ENCODE measurements at regions not wholly inside any gene's neighbourhood (a gene's known extent, or its start where the extent isn't known, plus 50 kb on each side); places are given as distances from the start of the nearest gene placed in this dataset.

DNA sequence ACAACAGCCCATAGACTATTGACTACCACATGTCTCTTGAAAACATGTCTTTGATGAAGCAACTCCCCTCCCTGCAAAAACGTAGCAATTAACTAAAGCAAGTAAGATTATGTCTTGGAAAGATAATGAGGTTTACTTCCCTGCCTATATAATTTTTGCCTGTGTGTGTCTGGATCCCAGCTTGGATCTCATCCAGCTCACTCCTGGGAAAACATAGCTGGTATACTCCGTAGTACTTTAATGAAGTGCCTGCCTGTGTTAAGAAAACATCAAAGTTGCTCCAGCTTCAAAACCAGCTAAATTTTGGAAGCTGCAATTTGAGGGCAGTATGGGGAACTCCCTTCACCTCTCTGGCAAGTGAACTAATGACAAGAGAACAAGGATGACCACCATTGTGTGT lies 182.6 kb upstream of the C9orf72 start:
- no peak for DNase-seq

DNA sequence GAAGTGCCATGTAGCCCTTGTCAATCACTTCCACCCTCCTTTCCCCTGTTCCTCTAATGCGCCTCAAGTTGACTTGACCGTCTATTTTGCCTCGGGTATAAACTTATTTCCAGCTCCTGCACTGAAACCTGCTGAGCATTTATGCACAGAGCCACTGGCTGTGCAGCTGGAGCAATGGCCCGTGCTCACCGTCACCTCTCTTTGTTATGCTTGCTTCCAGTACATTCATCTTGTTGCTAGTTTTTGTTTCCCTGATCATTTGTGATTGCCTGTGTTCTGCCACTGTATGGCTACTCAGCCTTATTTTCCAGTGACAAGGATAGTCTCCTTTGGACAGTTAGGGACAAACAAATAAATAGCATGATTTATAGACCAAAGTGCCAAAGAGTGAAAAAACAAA lies 183.1 kb upstream of the C9orf72 start:
- no peak for DNase-seq

DNA sequence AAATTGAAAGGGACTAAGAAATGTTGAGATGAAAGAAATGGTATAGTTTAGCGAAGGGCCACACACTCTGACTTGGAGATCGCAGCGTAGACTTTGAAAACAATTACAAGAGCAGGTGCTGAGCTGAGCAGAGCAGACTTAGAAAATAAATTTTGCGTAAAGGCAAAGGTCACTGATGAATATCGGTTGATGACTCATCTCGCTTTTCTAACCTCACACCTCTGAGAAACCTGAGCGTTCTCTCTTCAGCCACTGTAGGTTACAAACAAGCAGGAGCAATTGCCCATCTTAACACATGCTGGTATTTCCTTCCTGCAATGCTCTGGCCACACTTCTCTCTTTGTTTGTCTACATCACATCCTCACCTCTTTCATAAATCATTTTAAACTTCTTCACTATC lies 190.6 kb upstream of the C9orf72 start:
- no peak for DNase-seq

DNA sequence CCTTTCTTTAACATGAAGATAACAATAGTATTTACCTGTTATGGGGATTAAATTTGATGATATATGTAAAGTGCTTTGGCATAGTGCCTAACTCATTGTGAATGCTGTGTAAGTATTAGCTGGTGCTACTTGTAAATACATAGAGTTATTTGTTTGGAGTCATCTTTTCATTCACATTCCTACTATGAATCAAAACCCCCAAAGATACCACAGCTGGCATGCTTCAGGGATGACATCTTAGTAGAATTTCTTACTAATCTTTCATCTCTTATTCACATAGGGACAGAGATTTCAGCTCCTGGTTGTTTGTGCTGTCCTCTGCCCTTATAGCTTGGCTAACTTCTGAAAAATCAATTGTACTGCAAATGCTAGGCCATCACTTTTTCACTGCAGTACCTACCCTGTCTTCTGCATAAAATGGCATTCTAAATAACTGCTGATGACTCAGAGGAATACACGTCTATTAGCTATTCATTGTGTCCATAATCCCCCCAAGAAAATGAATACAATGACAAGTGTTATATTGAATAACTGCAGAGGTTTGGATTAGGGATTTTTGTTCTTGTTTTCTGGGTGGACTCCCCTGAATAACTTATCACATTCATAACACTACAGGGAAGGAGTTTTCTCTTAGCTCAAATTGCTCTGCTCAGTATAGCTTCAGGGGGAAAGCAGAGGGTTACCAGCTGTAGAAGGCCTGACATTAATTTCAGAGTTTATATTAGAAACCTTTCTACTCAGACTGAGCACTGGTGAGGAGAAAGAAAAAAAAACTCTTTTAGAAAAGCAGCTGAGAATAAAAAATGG lies 192.2 kb upstream of the C9orf72 start:
- no peak for DNase-seq

DNA sequence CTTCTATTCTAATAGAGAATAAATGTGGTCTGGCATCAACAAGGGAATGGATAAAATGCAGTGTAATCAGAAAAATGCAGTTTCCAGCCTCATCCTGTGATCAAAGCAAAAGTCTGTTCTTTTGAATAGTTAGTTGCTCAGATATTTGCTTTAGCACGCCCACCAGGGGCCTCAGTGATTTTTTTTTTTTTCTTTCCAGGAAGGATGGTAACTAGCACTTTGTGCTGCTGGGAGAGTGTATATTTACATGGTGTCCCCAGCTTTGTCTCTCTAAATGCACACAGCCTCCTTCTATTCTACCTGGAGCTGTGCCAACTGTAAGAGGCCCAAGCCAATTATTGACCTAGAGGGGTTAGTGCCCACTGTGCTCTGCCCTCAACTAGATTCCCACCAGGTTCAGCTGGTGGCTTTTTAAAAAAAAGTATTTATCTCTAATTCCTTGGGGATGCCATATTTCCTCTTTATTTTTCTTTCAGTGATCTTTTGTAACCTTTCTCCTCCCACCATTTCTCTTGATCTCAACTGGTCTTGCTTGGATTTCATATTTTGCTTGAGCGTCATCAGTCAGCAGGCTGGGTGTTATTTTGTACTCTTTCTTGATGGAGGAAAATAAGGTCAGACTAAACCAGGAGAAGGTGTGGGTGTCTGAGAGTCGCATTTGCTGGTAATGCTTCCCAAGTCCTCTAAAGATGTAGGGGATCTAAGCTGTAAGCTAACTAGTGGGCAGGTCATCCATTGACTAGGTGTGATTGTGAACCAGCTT lies 193.0 kb upstream of the C9orf72 start:
- DNase-seq = no peak

DNA sequence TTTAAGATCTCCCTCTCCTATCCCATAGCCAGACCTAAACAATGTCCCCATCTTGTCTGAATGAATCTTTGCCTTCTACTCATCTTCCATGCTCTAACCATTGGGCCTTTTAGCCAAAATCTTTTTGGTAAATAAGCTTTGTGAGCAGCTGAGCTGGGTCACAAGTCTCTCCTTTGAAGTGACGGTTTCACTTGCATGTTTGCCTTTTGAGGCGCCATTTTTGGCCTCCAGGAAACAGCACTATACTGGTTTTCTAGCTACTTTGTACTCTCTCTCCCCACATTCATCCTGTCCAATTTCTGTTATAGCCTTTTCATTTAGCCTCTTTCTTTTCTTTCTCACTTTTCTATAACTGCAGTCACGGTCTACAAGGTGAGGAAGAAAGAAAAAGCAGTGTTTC lies 195.5 kb upstream of the C9orf72 start:
- DNase-seq = no peak

DNA sequence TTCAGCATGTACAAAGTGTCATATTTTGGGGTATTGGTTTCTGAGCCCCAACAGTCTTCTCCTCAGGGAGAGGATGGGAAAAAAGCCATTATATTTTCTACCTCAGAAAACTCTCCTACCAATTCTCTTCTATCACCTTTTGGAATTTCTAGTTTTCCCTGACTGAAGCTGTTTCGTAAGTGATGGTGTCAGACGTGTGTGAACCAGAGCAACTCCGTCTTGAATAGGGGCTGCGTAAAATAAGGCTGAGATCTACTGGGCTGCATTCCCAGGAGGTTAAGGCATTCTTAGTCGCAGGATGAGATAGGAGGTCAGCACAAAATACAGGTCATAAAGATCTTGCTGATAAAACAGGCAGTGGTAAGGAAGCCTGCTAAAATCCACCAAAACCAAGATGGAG lies 197.3 kb upstream of the C9orf72 start:
- no peak for DNase-seq

DNA sequence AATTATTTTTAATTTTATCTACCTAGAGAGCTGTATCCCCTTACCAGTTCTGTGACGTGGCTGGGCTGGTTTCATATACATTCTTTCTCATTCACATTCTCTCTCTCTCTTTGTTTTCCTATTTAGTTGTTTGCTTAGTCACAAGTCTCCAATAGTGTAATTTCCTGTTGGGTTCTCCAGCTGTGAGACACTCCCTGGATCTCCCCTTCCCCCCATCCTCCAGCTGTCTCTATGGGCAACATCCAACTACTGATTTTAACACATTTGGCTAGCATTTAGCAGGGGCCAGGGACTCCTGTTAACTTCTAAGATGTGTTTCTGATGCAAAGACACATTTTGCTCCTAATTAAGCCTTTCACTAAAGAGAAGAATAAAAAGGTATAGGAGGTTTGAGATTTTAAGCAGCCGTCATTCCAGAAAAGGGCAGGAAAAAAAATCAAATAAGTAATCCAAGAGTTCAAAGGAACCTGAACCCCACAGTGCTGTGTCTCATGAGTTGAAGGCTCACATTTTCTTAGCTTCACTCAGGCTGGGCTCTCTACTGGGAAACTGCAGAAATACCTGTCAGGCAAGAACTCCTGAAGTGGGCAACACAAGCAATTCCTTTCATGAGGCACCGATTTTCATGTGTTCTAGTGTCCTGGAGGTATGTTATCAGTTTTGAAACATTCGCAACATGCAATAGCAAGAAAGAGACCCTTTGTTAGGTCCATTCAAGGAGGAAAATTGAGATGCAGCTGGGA lies 198.7 kb upstream of the C9orf72 start:
- DNase-seq = no peak

DNA sequence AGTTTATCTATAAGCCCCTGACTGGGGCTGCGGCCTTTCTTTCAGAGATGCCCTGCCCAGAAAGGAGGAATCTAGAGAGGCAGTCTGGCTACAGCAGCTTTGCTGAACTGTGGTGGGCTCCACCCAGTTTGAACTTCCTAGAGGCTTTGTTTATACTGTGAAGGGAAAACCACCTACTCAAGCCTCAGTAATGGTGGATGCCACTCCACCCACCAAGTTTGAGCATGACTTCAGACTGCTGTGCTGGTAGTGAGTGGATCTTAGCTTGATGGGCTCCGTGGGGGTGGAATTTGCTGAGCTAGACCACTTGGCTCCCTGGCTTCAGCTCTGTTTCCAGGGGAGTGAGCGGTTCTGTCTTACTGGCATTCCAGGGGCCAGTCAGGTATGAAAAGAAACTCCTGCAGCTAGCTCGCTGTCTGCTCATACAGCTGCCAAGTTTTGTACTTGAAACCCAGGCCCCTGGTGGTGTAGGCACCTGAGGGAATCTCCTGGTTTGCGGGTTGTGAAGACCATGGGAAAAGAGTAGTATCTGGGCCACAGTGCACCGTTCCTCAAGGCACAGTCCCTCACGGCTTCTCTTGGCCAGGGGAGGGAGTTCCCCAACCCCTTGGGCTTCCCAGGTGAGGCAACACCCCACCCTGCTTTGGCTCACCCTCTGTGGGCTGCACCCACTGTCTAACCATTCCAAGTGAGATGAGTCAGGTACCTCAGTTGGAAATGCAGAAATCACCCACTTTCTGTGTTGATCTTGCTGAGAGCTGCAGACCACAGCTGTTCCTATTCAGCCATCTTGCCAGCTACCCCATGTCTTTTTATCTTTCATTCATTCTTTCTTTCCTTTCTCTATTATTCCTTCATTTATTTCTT lies 211.8 kb upstream of the C9orf72 start:
- DNase-seq = no peak

DNA sequence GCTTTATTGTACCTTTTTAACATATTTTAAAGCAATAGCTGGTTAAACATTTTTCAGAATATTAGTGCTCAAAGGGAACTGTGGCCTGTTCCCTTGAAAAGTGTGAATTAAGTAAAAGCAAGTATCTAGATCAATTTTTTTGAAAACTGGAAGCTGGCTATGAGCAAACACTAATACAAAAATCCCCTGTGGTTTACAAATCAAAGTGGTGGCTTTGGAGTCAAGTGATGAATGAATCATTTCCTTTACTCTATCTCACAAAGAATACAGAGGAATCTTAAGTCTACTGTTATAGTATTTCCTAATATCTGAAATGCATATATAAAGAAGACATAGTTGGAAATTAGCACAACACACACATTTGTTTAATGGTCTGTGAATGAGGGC lies 212.4 kb upstream of the C9orf72 start:
- no peak for DNase-seq

DNA sequence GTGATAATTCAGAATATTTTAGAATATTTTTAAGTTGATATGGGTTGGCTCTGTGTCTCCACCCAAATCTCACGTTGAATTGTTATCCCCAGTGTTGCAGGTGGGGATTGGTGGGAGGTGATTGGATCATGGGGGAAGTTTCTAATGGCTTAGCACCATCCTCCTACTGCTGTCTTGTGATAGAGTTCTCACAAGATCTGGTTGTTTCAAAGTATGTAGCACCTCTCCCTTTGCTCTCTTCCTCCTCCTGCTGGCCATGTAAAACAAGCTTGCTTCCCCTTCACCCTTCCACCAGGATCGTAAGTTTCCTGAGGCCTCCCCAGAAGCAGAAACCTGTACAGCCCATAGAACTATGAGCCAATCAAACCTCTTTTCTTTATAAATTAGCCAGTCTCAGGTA lies 214.6 kb upstream of the C9orf72 start:
- no peak for DNase-seq

DNA sequence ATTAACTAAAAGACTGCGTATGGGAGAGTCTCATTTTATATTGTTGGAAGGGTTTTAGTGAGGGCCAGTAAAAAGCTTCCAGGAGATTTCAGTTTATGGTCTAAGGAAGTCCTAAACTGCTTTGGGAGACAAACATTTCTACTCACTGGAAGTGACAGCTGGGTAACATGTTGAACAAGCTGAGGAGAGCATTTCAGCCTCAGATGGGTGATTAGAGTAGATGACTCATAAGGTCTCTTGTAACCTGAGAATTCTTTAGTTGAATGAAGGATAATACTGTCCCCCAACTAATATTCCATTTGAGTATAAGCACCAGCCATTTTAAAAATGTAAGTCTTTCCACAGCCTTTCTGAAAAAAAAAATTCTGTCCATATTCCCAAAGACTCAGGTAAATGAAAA lies 218.0 kb upstream of the C9orf72 start:
- no peak for DNase-seq

DNA sequence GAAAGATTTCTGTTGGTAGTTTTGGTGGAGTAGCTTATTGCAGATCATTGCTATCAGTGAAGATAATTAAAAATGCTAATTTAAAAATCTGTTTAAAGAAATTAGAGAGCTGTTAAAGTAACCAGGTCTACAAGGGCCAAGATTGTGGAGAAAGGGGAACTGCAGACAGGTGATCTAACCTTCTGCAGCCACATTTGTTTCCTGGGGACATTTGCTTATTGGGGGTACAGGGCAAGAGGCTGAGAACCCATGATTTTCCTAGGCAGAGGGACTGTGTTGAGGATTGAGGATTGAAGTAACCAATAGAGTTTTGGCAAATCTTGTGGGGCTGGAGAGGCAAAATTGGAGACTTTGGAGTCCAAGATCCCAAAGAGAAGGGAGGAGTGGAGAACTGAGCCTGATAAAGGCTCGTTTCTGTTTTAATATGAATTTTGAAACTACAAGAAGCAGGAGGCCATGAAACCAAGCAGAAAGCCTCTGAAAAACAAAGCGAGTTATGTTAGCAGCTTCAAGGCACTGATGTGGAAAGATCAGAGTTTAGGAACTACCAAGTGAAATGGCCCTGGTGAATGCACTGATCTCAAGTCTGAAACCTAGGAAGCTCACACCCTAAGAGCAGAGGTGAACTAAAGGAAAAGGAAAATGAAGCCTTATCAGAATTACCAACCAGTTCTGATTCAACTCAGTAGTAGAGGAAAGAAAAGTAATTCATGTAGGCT lies 219.8 kb upstream of the C9orf72 start:
- DNase-seq = no peak

DNA sequence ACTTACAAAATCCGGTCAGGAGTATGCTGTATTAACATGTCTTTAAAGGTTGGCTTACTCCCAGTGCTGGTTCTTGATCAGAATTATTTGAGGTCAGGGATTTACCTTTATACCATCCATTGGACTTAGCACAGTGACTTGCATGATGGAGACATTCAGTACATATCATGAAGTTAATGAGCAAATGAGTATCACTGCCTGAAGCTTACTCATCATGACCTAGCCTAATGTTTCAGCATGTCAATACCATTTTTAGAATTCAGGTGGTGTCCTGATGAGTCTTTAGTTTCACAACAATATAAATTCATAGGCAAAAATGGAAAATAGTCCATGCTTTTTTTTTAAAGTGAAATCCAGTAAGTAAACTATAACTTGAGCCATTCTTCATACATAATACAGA lies 226.0 kb upstream of the C9orf72 start:
- no peak for DNase-seq

DNA sequence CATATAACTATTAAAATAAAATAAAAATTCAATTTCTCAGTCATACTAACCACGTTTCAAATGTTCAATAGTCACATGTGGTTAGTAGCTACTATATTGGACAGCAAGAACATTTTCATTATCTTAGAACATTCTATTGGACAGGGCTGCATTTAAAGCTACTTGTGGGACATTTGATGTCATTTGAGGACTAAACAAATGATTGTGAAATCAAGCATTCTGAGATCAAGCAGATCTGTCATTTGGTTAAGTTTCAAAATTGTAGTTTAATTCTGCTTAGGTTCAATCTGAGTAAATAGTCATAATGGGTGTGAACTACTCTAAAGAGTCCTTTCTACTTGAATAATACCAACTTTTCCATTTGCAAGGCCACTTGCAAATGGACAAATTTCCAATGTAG lies 226.9 kb upstream of the C9orf72 start:
- DNase-seq = no peak

DNA sequence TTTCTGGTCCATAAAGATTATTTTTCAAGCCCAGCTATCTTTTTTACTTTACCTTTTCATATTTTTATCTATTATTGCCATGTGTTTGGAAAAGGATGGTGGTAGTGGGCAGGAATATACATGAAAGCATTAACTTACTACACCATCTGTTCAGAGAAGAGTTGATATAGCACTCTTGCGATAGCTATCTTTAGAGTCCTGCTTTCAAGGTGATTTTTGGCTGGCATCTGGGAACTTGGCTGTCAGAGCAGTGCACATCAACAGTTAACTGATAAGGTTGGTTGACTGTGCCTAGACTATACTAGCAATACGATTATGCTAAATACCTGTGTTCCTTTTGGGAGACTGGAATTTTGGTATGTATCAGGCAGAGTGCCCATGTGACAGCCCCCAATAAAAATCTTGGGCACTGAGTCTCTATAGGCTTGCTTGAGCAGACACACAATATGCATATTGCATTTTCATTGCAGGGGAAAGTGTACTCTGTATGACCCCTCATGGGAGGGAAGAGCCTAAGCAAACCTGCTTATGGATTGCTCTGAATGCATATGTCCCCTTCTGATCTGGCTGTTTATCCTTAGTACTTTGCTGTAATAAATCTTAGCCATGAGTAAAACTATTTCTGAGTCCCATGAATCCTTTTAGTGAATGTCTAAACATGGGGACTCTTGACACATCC lies 227.6 kb upstream of the C9orf72 start:
- DNase-seq = no peak

DNA sequence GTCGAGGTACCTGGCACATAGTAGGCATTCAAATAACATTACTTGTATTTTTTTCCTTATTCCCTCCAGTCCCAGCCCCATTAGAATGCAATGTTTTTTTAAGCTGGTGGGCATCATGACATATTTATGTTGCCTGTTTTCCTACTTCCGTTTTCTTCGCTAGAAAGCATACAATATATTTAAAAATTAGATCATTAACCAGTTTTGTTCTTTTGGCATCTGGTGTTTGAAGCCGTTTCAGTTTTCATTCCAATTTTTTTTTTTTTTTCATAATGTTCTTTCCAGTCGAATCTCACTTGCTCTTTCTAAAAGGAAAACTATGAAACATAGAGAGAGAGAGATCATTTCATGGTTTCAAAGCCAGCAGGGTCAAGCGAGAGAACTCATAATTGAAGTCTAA lies 228.3 kb upstream of the C9orf72 start:
- no peak for DNase-seq

DNA sequence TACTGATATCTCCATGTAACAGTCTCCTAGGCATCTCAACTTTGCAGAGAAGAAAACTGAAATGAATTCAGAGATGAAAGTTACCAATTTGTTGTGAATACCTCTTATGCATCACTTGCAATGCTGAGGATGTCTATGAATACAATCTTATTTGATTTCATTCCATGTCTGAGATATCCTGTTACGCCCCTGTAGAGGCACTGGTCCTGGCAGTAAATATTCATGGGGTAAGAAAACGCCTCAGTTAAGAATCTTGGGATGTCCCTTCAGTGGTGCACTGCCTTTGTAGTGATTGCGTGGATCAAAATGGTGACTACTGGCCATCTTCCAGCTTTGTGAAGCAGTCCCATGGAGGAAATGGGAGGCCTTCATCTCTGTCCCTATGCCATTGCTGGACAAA lies 229.1 kb upstream of the C9orf72 start:
- DNase-seq = no peak

DNA sequence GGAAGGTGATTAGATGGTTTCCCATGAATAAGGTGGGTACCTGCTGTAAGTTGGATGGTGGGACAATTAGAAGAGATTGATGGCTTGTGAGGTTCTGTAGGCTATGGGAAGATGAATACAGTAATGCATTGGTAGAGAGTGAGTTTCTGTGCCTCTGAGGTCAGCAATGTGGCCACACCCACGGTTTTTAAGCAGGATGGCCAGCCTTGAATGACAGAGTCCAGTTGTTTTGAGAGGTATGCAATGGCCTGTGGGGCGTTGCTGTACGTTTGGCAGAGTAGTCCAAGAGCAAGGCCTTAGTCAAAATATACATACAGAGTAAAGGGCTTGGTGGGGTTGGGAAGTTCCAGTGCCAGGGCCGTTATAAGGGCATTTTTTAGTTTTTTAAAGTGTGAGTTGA lies 235.6 kb upstream of the C9orf72 start:
- DNase-seq = no peak

DNA sequence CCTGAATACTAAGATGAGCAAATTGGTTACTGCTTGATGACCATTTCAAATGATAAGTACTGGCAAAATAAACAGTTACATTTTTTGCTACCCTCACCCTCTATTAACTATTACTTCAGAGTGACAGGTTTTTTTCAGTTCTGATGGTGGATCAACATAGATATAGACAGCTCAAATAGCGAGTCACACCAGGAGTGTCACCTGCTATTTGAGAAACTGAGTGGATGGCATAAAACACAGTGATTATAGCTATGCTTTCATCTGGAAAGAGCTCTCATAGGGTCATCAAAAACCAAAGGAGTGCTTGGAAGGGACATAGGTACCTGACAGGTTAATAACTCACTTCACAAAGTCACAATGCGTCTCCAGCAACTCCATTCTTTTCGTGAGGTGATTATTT lies 244.5 kb upstream of the C9orf72 start:
- peak; percentile 58 for DNase-seq

DNA sequence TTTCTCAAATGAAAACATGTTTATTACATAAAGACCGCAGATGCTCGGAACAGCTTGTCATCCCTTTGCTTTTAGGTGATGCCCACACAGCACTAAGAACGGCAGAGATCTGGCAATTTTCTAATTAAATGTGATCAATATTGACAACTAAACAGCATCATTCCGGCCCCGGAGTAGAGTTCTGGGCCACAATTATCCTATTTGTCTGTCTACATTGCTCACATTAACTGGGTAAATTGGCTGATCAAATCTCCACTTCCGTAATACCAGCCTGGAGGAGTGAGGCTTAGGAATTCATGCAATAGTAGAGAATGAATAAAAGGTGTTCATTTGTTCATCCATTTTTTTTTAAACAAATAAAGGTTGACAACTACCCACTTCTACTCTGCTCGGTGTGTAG lies 245.1 kb upstream of the C9orf72 start:
- no peak for DNase-seq

DNA sequence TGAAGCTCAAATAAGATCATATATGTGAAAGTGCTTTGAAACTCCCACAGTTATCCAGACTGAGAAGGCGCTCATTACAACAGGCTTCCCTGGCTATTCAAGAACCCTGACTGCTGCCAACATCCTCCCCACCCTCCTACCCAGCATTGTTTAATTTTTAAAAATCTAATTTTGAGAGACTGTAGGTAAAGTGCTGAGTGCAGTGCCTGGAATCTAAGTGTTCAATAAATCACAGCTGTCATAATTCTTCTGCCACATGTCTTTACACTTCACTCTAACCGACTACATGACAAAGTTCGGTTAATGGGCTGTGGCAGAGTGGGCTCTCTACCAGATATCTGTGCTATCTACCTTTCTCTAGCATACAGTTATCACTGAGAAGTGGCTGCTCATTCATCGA lies 255.6 kb upstream of the C9orf72 start:
- peak; percentile 76 for DNase-seq
